Breast epithelium (tissue), 3 donors: ENCODE measurements at regions not wholly inside any gene's neighbourhood (a gene's known extent, or its start where the extent isn't known, plus 50 kb on each side); places are given as distances from the start of the nearest gene placed in this dataset.

Experiments
- CTCF ChIP-seq, 3 donors: fragments of 450-650 bp; IDR thresholded peaks; one replicate each; pipeline ENCODE4 v1.5.1; 2016 to 2017; ENCODE audit warnings: antibody characterized with exemption in 3 of 3, mild to moderate bottlenecking in 3 of 3, moderate library complexity in 3 of 3
- POLR2A ChIP-seq: fragments of 450-650 bp; IDR thresholded peaks from one replicate; pipeline ENCODE4 v1.6.1; 2016; ENCODE audit warnings: antibody characterized with exemption, mild to moderate bottlenecking, moderate library complexity
- POLR2AphosphoS5 ChIP-seq, 3 donors: sonication (generic); formaldehyde crosslinking; IDR thresholded peaks; one replicate each; pipeline ENCODE4 v1.6.1; 2017; ENCODE audit warnings: antibody characterized with exemption in 3 of 3

DNA sequence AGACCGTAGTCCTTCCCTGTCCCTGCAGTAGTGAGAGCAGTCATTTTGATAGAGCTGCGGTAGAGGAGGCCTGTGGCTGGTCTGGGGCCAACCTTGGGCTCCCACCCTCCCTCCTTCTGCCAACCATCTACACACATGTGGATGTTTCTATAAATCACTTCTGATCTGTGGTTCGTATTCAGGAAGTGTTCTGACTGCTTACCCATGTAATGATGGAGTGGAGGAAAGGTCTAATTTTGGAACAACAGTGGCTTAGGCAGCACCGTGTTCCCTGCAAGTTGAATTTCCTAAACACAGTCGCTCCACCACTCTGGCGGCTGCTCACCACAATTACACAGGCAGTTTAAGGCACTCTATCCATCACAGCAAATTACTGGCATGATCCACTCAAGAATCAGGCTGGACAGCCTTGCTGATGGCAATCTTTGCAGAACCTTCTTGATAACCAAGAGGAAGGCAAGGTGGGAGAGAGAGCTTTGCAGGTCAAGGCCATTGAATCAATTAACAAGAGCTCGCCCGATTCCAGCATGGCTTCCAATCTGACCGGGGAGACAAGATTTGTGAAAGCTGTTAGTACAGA is 104.7 kb upstream of the VEPH1 start:
- no peak for TF ChIP-seq CTCF (IDR thresholded peaks at IDR 0.05)
- no peak for TF ChIP-seq POLR2AphosphoS5 (IDR thresholded peaks at IDR 0.05)
- TF ChIP-seq POLR2A, result no peak
